Globus pallidus (tissue), 1 donor: ENCODE measurements at regions not wholly inside any gene's neighbourhood (a gene's known extent, or its start where the extent isn't known, plus 50 kb on each side); places are given as distances from the start of the nearest gene placed in this dataset.
"Not testable (repeated sequence)": the region's sequence is repeated elsewhere in the genome, so short reads cannot be mapped to it uniquely, and the experiment has no call there.

Experiments
- DNase-seq: peaks from one replicate; pipeline ENCODE4 v3.0.0-alpha.2; 2015; ENCODE audit warnings: low spot score

DNA sequence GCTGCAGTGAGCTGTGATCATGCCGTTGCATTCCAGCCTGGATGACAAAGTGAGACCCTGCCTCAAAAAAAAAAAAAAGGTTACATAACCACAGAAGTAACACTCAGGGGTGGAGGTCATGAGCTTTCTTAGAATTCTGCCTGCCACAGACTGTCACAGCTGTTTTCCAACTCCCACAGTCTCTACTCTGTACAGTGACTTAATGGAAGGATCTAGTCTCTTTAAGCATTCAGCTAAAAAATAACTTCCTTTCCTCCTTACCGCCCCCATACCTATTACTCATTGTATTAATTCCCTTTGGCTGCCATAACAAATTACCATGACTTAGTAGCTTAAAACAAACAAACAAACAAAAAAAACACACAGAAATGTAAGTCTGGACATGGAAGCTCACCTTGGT is 99.6 kb upstream of the UBE2E1 start:
- DNase-seq, result no peak

- DNase-seq, result no peak
Observed at GRCh38 chr3:23709987-23710386, 95.8 kb upstream of the UBE2E1 start.

DNA sequence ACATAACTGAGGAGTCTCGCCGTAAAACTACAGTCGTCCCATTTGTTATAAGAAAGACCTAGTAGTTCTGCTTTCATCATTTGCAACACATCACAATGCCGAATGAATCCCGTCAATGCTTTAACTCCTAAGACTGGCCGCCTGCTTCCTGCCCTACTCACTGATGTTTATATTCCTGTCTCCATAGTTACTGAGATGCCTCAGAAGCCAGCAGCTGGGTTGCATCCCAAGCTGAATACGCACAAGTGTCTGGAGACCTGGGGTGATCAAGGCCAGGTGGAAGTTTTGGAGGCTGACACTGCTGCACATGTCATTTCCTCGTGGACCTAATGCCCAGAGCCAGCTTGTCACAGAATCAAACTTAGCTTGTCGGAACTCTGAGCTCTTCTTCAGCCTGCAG is 95.2 kb upstream of the UBE2E1 start:
- DNase-seq, result no peak

DNA sequence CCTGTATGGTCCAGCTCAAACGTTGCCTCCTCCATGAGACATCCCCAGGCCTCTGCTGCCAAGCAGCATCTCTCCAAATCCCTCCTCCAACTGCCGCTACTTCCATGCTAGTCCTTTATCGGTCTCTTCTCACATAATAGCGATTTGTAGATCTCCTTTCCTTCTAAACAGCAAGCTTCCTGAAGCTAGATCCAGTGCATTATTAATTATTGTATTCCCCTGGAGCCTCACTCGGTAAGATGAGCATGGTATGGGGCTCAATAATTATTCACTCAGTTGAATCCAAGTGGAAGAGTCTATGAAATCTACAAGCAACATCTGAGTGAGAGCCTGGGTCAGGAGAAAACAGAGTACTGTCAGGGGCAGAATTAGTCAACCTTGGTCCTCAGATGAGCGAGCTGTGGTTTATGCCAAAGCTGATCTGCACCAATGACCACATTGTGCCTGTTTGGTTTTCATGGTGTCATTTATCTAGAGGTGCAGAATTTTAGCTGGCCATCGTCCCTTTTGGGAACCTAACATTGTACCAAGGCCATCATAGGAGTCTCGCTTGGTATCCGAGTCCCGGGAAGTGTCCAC is 93.8 kb upstream of the UBE2E1 start:
- no peak for DNase-seq

DNA sequence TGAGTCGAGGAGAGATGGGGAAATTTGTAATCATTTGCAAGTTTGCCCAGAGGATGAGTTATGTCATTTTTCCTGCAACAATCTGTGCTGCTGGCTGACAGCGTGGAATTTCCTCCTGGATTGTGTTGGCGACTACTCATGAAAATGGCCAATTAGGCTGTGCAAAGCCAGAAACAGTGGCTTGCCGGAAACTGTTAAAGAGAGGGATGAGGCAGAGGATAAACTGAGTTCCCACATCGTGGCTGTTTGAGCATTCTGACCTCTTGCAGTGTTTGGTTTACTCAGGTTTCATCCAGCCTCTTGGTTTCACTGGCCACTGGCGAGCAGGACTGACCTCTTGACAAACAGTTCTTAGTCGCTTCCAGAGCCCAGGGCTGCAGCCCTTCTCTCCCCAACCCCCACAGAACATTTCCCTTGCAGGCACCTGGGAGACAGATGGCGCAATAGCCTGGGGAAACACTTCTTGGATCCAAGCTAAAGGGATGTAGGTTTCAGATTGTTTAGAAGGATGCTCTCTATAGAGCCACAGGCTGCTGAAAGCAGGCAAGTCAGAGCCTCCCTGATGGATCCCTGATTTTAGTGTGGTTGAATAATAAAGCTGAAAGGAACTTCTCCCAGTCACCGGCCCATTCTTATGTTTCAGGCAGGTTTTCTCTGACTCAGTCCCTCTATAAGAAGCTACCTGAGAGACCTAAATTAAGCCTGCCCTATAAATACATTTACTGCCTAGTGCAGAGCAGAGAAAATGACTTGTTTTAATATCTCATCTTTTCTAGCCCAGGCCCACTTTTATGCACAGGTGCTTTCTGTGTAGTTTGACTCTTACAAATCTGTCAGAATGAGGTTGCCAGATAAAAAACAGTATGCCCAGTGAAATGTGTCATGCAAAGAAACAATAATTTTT is 92.8 kb upstream of the UBE2E1 start:
- peak; percentile 6 for DNase-seq

DNA sequence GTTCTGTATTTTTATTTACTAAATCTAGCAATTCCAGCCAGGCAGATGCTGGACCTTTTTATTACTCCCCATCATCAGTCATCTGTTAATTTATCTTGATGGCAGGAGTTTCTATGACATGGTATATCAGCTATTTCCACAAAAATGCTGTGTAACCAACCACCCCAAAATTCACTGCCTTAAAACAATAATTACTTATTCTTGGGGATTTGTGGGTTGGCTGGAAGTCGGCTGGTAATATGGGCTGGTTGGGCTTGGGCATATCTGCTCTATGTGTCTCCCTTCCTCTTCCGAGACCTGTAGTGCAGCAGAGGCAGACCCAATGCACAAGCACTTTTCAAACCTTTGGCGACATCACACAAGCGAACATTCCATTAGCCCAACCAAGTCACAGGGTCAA is 92.1 kb upstream of the UBE2E1 start:
- DNase-seq, result no peak

- no peak for DNase-seq
Observed at GRCh38 chr3:23720059-23720458, 85.7 kb upstream of the UBE2E1 start.

DNA sequence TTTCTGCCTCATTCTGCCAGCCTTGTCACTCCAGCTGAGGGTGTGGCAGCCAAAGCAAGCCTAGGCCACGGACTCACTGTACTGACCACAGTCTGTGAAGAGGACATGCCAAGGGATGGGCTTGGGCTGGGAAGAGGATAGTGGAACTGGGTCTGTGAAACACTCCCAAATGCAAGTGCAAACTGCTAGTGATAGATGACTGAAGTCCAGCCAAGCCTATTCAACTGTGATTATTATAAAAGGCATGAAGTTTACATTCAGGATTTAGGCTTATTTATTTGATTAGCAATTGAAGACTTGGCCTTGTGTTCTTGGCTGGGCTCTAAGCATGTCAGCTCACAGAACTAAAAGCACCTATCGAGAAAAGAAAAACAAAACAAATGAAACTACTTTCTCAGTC is 84.9 kb upstream of the UBE2E1 start:
- DNase-seq, result no peak

GRCh38 chr3:23723141-23723540 is 82.6 kb upstream of the UBE2E1 start:
- no peak for DNase-seq

- DNase-seq, result peak; percentile 12
Observed at GRCh38 chr3:23723930-23724329, 81.8 kb upstream of the UBE2E1 start.

GRCh38 chr3:23726811-23727548 is 78.8 kb upstream of the UBE2E1 start:
- no peak for DNase-seq

DNA sequence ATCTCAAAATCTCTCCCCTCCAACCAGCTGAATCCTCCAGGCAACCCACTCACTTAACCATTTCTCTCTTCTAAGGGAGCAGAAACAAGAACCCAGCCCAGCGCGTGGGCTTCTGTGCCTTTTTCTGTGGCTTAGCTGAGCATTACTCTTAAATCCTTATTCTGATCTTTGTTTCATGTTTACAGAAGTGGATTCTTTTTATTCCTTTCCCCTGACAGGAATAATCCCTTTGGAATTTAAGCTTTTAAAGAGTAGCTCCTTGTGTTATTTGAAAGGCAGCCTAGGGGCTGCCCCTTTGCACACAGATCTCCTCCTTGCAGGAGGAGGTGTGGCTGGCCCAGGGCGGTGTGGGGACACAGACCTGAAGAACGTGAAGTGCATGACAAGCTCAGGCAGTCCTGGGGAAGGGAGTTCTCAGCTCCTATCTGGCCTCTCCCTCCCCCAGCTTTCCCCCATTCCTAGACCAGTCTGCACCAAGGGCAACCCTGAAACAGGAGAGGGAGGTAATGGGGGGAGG is 77.1 kb upstream of the UBE2E1 start:
- no peak for DNase-seq

DNA sequence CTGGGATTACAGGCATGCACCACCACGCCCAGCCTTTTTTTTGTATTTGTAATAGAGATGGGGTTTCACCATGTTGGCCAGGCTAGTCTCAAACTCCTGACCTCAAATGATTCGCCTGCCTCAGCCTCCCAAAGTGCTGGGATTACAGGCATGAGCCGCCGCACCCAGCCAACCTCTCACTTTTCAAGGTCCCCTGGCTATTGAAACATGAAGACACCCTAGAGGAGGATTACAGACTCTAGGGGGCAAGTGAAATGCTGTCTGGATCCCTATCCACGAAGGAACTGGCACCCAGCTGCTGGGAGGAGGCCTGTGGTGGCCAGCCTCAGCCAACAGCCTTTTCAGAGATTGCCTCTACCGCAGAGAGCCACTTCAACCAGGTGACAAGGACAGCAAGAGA is 76.4 kb upstream of the UBE2E1 start:
- DNase-seq, result not testable (repeated sequence)

DNA sequence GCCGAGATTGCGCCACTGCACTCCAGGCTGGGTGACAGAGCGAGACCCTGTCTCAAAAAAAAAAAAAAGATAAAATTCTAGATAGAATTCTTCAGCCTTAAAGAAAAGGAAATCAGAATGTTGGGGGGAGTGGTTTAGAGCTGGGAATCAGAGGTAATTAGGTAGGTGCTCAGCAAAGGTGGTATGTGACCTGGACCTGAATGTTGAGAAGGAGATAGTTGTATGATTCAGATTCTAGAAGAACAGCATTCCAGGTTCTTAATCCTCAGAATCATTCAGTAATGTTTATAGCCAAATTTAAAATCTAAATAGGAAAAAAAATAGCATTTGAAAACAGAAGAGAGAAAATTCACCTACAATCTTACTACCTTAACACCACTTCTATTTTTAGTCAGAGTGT is 71.3 kb upstream of the UBE2E1 start:
- DNase-seq, result no peak

GRCh38 chr3:23735062-23735461 is 70.7 kb upstream of the UBE2E1 start:
- no peak for DNase-seq

DNA sequence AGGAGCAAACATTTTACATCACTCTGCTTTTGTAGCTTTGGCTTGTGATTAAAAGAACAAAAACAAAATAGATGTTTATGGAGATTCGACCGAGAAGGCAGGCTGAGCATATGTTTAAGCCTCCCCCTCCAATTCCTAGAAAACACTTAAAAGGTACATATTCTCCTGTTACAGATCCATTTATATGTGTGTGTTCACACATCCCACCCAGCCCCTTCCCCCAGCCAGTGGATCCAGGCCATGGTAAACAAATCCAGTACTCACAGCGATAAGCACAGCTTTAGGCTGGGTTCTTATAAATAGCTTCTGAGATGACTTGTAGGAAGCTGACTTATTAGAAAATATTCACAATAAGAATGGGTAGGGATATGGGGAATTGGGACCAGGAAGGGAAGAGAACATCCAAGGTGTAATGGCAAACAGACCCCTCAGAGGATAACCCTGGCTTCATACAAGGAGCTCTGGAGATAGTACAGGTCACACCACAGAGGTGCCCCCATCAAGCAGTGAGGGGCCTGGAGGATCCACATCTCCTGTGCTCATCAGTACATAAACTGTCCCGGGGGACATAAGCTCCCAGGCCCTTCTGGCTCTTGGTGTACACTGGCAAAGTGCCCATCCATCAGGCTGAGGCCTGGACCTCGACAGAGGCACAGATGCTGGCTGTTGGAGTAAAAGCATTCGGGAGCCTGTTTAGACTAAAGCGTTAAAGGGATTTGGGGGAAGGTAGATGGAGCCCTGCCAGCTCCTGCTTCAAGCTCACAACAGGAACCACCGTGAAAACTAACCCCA is 70.0 kb upstream of the UBE2E1 start:
- peak; percentile 18 for DNase-seq

DNA sequence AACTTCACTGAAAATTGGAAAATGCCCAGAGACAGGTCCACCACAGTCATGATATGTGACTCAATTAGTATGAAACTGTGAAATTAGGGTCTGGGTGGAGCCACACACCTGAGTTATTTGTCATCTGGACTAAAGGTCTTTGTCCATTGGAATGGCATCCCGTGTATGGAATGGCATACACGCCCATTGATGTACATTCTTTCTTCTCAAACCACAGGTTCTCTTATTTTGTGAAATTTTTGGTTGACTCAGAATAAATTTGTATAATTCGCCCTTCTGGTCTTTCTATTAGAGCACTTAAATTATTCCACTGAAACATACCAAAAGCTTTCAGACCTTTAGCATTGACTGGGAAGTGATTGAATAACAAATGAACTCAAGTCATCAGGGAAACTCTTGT is 66.8 kb upstream of the UBE2E1 start:
- DNase-seq, result no peak

DNA sequence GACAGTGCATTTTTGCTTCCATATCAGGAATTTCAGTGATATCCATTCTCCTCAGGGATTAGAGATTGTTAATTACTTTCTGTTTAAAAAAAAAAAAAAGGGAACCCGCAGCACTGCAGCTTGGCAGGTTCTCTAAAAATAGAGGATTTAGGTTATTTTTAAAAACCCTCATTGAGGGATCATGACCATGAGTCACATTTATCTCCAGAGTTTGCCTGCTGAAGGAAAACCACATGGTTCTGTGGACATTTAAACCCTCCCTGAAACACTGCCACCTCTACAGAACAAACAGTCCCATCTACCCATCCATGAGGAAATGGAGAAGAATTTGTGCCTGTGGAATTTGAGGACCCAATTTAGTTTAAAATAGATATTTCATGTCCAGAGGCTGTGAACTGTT is 66.2 kb upstream of the UBE2E1 start:
- DNase-seq, result no peak

DNA sequence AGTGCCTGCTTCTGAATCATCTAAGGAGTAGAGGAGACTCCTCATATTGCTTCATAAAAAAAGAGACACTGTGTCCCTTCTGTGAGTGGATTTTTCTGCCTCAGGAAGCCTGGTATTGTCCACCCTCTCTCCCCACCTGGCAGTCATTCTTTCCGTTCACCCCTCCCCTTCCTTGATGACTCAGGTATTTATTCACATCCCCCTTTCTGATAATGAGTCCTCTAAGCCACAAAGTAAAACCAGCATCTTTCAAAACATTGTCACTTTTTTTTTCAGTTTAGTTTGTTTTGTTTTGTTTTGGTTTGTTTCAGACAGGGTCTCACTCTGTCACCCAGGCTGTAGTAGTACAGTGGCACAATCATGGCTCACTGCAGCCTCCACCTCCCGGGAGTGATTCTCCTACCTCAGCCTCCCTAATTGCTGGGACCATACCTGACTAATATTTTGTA is 65.2 kb upstream of the UBE2E1 start:
- no peak for DNase-seq

- no peak for DNase-seq
Observed at GRCh38 chr3:23741036-23741706, 64.6 kb upstream of the UBE2E1 start.

- no peak for DNase-seq
Observed at GRCh38 chr3:23743141-23743784, 62.5 kb upstream of the UBE2E1 start.
